Caco-2 (cell line): ENCODE measurements at regions not wholly inside any gene's neighbourhood (a gene's known extent, or its start where the extent isn't known, plus 50 kb on each side); places are given as distances from the start of the nearest gene placed in this dataset.

Experiments used
- BruUV-seq: library from RNA; stranded (reverse); fragments of 400-500 nt; replicated peaks from 2 replicates; lab custom pipeline; 2021; lab: Mats Ljungman, UMichigan
- CTCF ChIA-PET: fragments of 300-600 bp; sonication (Branson Sonifier 250); formaldehyde crosslinking; loops from one replicate; lab custom pipeline; 2022; ENCODE audit warnings: antibody characterized with exemption; lab: Charles Lee
- POLR2A ChIA-PET: fragments of 300-600 bp; sonication (Branson Sonifier 250); formaldehyde crosslinking; loops from one replicate; lab custom pipeline; 2022; ENCODE audit warnings: antibody characterized with exemption; lab: Charles Lee
- DNase-seq, 2 experiments: peaks; one replicate each; pipeline versions ENCODE4 v3.0.0 to v3.0.0-alpha.2; 2020 to 2022
- H3K27me3 ChIP-seq: replicated peaks from 2 replicates; pipeline ENCODE4 v1.6.0; 2011; ENCODE audit warnings: low read length; ENCODE audit not compliant: control insufficient read depth, insufficient read depth
- H3K36me3 ChIP-seq: 2 replicates; pipeline ENCODE4 v1.5.1; 2011; ENCODE audit warnings: low read length; ENCODE audit not compliant: control insufficient read depth, insufficient read depth
- H3K4me1 ChIP-seq: fragments of 250-450 bp; sonication (Bioruptor Pico); 2 replicates; pipeline ENCODE4 v1.5.1; 2020; ENCODE audit warnings: mild to moderate bottlenecking
- H3K4me3 ChIP-seq: 2 replicates; pipeline ENCODE4 v1.5.1; 2011; ENCODE audit warnings: low read depth, mild to moderate bottlenecking, control low read depth, low read length
- H3K9me3 ChIP-seq: fragments of 250-450 bp; sonication (Bioruptor Pico); 2 replicates; pipeline ENCODE4 v1.5.1; 2020; ENCODE audit warnings: mild to moderate bottlenecking, moderate library complexity
- H3K27ac Mint-ChIP-seq: one replicate; pipeline ENCODE4 v1.8.0; 2022; ENCODE audit warnings: mixed read lengths; ENCODE audit not compliant: unreplicated experiment
- H3K27me3 Mint-ChIP-seq: one replicate; pipeline ENCODE4 v1.8.0; 2022; ENCODE audit warnings: mixed read lengths; ENCODE audit not compliant: insufficient read depth, unreplicated experiment
- H3K36me3 Mint-ChIP-seq: one replicate; pipeline ENCODE4 v1.8.0; 2022; ENCODE audit warnings: mild to moderate bottlenecking, mixed read lengths; ENCODE audit not compliant: insufficient read depth, unreplicated experiment
- H3K4me1 Mint-ChIP-seq: one replicate; pipeline ENCODE4 v1.8.0; 2022; ENCODE audit warnings: low read depth, mixed read lengths; ENCODE audit not compliant: unreplicated experiment
- H3K4me3 Mint-ChIP-seq: one replicate; pipeline ENCODE4 v1.8.0; 2022; ENCODE audit warnings: mild to moderate bottlenecking, moderate library complexity, mixed read lengths; ENCODE audit not compliant: unreplicated experiment
- H3K9me3 Mint-ChIP-seq: one replicate; pipeline ENCODE4 v1.8.0; 2022; ENCODE audit warnings: mixed read lengths; ENCODE audit not compliant: unreplicated experiment
- intact Hi-C: fragments of 100-400 bp; cut with micrococcal nuclease; formaldehyde crosslinking; loops from one replicate; pipeline ENCODE4 v1.10.0; 2022; ENCODE audit not compliant: unreplicated experiment
- TF ChIP-seq, protein P1 (sequence below), 2 experiments: fragments of 200-600 bp in 1 of 2; IDR thresholded peaks; 1 replicate in 1 of 2; 2 replicates in 1 of 2; pipeline versions ENCODE4 v1.5.1 to v1.8.0; 2011 to 2022; ENCODE audit warnings: antibody characterized with exemption in 1 of 2, control low read depth in 1 of 2, inconsistent platforms in 1 of 2, low read depth in 1 of 2, low read length in 1 of 2, mild to moderate bottlenecking in 1 of 2, moderate library complexity in 1 of 2; ENCODE audit not compliant: insufficient read depth in 1 of 2, severe bottlenecking in 1 of 2, unreplicated experiment in 1 of 2

DNA sequence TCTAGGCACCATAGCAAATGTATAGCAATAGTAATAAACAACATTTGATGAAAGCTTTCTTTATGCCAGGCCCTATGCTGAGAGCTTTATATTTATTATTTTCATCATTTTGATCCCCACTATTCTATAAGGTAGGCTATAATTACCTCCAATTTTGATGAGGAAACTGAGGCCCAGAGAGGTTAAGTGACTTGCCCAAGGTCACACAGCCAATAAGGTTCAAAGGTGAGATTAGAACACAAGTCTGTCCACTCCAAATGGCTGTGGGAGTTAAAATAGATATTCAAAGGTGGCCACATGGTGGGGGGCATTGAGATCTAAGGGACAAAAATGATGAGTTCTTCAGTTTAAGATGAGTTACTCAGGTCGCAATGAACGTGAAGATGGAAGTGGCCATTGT, 269.9 kb downstream of the BMP7 start:
- intact Hi-C loops = no loop called here
- Mint-ChIP-seq H3K9me3 (peaks cover 17% of the 10 kb centered on the region), H3K27ac (no peak overlapping the region), H3K4me1 (peaks cover 10% of the 10 kb centered on the region), H3K27me3 (no peaks in the 10 kb centered on the region), H3K36me3 (peaks cover 7% of the 10 kb centered on the region), H3K4me3 (no peak overlapping the region)
- H3K4me3 ChIP-seq = no peak overlapping the region
- CTCF ChIA-PET = no interaction called here
- H3K9me3 ChIP-seq = peaks cover 22% of the 10 kb centered on the region
- POLR2A ChIA-PET = no interaction called here
- no peaks in the 10 kb centered on the region for H3K36me3 ChIP-seq
- BruUV-seq = no TSS peak
- no peaks in the 10 kb centered on the region for H3K27me3 ChIP-seq
- H3K4me1 ChIP-seq = peaks cover 11% of the 10 kb centered on the region
- TF ChIP-seq, protein P1, sequence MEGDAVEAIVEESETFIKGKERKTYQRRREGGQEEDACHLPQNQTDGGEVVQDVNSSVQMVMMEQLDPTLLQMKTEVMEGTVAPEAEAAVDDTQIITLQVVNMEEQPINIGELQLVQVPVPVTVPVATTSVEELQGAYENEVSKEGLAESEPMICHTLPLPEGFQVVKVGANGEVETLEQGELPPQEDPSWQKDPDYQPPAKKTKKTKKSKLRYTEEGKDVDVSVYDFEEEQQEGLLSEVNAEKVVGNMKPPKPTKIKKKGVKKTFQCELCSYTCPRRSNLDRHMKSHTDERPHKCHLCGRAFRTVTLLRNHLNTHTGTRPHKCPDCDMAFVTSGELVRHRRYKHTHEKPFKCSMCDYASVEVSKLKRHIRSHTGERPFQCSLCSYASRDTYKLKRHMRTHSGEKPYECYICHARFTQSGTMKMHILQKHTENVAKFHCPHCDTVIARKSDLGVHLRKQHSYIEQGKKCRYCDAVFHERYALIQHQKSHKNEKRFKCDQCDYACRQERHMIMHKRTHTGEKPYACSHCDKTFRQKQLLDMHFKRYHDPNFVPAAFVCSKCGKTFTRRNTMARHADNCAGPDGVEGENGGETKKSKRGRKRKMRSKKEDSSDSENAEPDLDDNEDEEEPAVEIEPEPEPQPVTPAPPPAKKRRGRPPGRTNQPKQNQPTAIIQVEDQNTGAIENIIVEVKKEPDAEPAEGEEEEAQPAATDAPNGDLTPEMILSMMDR (IDR thresholded peaks at IDR 0.05; ENCODE audit: insufficient read depth in 1 of 2, low read depth in 1 of 2, low read length in 1 of 2, severe bottlenecking in 1 of 2, unreplicated experiment in 1 of 2) = no peak
- no peak for DNase-seq

DNA sequence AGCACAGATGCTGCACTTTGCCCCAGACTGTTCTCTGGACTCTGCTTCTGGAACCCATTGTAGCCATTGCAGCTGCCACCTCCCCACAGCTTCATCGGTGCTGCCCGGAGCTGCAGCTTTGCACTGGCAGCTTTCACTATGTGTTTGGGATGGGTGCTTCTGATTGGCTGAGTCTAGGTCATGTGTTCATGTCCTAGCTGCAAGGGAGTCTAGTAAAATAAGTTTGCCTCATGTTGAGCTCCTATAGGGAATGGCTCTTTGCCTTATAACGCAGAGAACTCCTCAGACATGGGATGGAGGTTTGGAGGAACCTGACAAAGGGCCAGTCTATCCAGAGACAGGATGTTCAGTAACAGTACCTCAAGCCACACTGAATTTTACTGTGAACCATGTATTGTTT, 268.0 kb downstream of the BMP7 start:
- POLR2A ChIA-PET = no interaction called here
- TF ChIP-seq, protein P1 (IDR thresholded peaks at IDR 0.05; ENCODE audit: insufficient read depth in 1 of 2, low read depth in 1 of 2, low read length in 1 of 2, severe bottlenecking in 1 of 2, unreplicated experiment in 1 of 2) = no peak
- Mint-ChIP-seq H3K27ac (no peak overlapping the region), H3K4me3 (no peak overlapping the region), H3K9me3 (peaks cover 17% of the 10 kb centered on the region), H3K36me3 (peaks cover 7% of the 10 kb centered on the region), H3K4me1 (peaks cover 6% of the 10 kb centered on the region), H3K27me3 (no peaks in the 10 kb centered on the region)
- CTCF ChIA-PET = no interaction called here
- Histone ChIP-seq H3K4me3 (no peak overlapping the region), H3K9me3 (peaks cover 22% of the 10 kb centered on the region), H3K36me3 (no peaks in the 10 kb centered on the region), H3K4me1 (peaks cover 18% of the 10 kb centered on the region), H3K27me3 (no peaks in the 10 kb centered on the region)
- DNase-seq = no peak
- intact Hi-C loops = no loop called here
- BruUV-seq = no TSS peak

DNA sequence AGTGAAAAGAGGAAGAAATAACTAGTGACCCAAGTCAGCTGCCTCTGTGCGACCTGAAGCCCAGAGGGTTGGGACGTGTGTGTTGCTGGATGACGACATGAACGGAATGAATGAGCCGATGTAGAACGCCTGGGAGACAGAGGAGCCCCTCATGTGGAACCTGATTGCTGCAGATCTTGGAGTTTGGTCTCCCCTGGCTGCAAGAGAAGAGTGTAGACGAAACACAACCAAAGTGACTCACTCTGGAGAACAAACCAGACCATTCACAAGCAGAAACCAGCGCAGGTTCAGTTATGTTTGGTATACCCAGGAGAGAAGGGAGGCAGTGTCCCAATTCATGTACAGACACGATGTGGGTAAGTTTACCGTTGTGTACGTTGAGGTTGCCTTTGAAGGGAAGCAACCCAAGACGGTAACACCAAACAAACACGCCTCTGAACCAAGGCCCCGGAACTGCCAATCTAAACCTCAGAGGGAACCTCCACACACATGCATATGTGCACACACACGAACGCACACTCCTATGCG, 265.9 kb downstream of the BMP7 start:
- DNase-seq = no peak
- ChIA-PET POLR2A (no interaction called here), CTCF (no interaction called here)
- Histone ChIP-seq H3K4me3 (no peak overlapping the region), H3K27me3 (no peaks in the 10 kb centered on the region), H3K9me3 (peaks cover 26% of the 10 kb centered on the region), H3K4me1 (peaks cover 22% of the 10 kb centered on the region), H3K36me3 (no peaks in the 10 kb centered on the region)
- Mint-ChIP-seq H3K4me1 (peaks cover 12% of the 10 kb centered on the region), H3K9me3 (peaks cover 17% of the 10 kb centered on the region), H3K27me3 (no peaks in the 10 kb centered on the region), H3K36me3 (peaks cover 7% of the 10 kb centered on the region), H3K27ac (no peak overlapping the region), H3K4me3 (no peak overlapping the region)
- intact Hi-C loops = no loop called here
- TF ChIP-seq, protein P1 (IDR thresholded peaks at IDR 0.05; ENCODE audit: insufficient read depth in 1 of 2, low read depth in 1 of 2, low read length in 1 of 2, severe bottlenecking in 1 of 2, unreplicated experiment in 1 of 2) = no peak
- BruUV-seq = no TSS peak
